HepG2 (cell line): ENCODE measurements at regions not wholly inside any gene's neighbourhood (a gene's known extent, or its start where the extent isn't known, plus 50 kb on each side); places are given as distances from the start of the nearest gene placed in this dataset.

Experiments
- AHR ChIP-seq: IDR thresholded peaks from 2 replicates; pipeline ENCODE4 v1.6.1; 2018; ENCODE audit warnings: missing genetic modification reagents, missing compliant biosample characterization
- ATF4 ChIP-seq, 2 experiments: fragments of 450-650 bp in 1 of 2; sonication (generic) in 1 of 2; formaldehyde crosslinking; IDR thresholded peaks; 2 replicates each; pipeline versions ENCODE4 v1.5.0 to v1.8.0; 2020 to 2022; ENCODE audit warnings: mild to moderate bottlenecking in 1 of 2, missing genetic modification reagents in 1 of 2
- FOXM1 ChIP-seq: sonication (generic); formaldehyde crosslinking; IDR thresholded peaks from 2 replicates; pipeline ENCODE4 v1.5.0; 2020; ENCODE audit warnings: missing genetic modification reagents
- FOXO4 ChIP-seq: sonication (generic); formaldehyde crosslinking; conservative IDR thresholded peaks from 2 replicates; pipeline ENCODE4 v1.8.1; 2023; ENCODE audit warnings: missing genetic modification reagents
- HES4 ChIP-seq: sonication (generic); formaldehyde crosslinking; IDR thresholded peaks from 2 replicates; pipeline ENCODE4 v1.9.0; 2021; ENCODE audit warnings: mild to moderate bottlenecking, missing genetic modification reagents, borderline replicate concordance
- KMT2B ChIP-seq: IDR thresholded peaks from 2 replicates; pipeline ENCODE4 v1.6.1; 2016; ENCODE audit warnings: missing genetic modification reagents, missing compliant biosample characterization
- MYNN ChIP-seq: sonication (generic); formaldehyde crosslinking; IDR thresholded peaks from 2 replicates; pipeline ENCODE4 v1.4.0; 2020; ENCODE audit warnings: mild to moderate bottlenecking, low read depth, missing genetic modification reagents
- PRDM15 ChIP-seq: sonication (generic); formaldehyde crosslinking; IDR thresholded peaks from 2 replicates; pipeline ENCODE4 v1.4.0; 2020; ENCODE audit warnings: missing genetic modification reagents
- ZBTB26 ChIP-seq: IDR thresholded peaks from 2 replicates; pipeline ENCODE4 v1.6.1; 2016; ENCODE audit warnings: missing compliant biosample characterization, missing genetic modification reagents, borderline replicate concordance
- ZFYVE20 ChIP-seq: sonication (generic); formaldehyde crosslinking; IDR thresholded peaks from 2 replicates; pipeline ENCODE4 v1.8.0; 2023; ENCODE audit warnings: low read depth, mild to moderate bottlenecking, moderate library complexity, missing genetic modification reagents, borderline replicate concordance
- ZKSCAN1 ChIP-seq: fragments of 150-350 bp; IDR thresholded peaks from 2 replicates; pipeline ENCODE4 v1.6.1; 2014; ENCODE audit warnings: low read length
- ZNF205 ChIP-seq: IDR thresholded peaks from 2 replicates; pipeline ENCODE4 v1.6.1; 2018; ENCODE audit warnings: missing biosample characterization, missing genetic modification reagents
- ZNF329 ChIP-seq: sonication (generic); formaldehyde crosslinking; IDR thresholded peaks from 2 replicates; pipeline ENCODE4 v1.9.0; 2021; ENCODE audit warnings: low read depth, mild to moderate bottlenecking, missing genetic modification reagents
- ZNF484 ChIP-seq: sonication (generic); formaldehyde crosslinking; IDR thresholded peaks from 2 replicates; pipeline ENCODE4 v1.5.1; 2020; ENCODE audit warnings: mild to moderate bottlenecking, low read depth, missing genetic modification reagents, borderline replicate concordance
- TF ChIP-seq, protein P1 (sequence below): sonication (generic); formaldehyde crosslinking; IDR thresholded peaks from 2 replicates; pipeline ENCODE4 v1.4.0; 2020; ENCODE audit warnings: missing genetic modification reagents
- TF ChIP-seq, protein P2 (sequence below): sonication (generic); formaldehyde crosslinking; IDR thresholded peaks from 2 replicates; pipeline ENCODE4 v1.5.0; 2020; ENCODE audit warnings: missing genetic modification reagents

DNA sequence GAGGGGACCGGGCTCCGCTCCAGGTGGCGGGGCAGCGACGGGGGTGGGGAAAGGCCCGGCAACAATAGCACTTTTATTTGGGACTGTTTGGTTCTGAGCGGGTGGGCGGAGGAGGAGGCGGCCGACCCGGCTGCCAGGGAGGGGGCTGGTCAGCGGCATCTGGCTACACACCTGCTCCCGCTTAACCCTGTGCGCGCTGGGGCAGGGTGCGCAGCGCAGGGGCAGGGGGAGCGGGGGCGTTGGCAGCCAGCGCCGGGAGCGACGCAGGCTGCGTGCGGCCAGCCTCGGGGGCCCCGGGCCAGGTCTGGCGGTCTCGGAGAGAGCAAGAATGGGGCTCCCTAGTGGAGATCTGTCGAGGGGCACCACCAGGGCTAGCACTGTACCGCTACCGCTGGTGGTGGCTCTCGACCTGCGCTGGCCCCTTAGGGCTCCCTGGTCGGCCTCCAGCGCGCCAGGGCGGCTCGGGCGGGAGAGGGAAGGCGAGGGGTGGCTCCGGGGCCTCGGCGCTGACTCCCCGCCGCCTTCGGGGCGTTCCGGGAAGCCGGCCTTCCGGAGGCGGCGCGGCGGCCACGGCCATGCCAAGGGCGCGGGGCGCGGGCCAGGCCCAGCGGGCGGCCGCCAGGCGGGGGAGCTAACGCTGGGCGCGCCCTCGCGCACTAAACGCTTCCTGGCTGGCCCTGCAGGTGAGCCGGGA is 92.4 kb downstream of the NCR2 start (continued):
- TF ChIP-seq HES4 (peak; percentile 55; the same call in 1 of the 2 replicates), ZNF205 (CRISPR knock-in tag) (no peak), FOXO4 (no peak), ZNF329 (CRISPR knock-in tag) (peak; percentile 52; the same call in 1 of the 2 replicates), AHR (no peak), FOXM1 (CRISPR knock-in tag) (no peak), ZKSCAN1 (no peak), PRDM15 (CRISPR knock-in tag) (0 out of 2 replicates have a peak, but pooled peaks have one; percentile 50), ATF4 (CRISPR knock-in tag; IDR thresholded peaks at IDR 0.05) (no peak), ZNF484 (no peak), ZBTB26 (CRISPR knock-in tag) (no peak), KMT2B (CRISPR knock-in tag) (no peak), MYNN (no peak), ZFYVE20 (no peak)
- TF ChIP-seq, protein P1, sequence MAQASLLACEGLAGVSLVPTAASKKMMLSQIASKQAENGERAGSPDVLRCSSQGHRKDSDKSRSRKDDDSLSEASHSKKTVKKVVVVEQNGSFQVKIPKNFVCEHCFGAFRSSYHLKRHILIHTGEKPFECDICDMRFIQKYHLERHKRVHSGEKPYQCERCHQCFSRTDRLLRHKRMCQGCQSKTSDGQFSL (CRISPR knock-in tag): peak; percentile 49; the same call in 1 of the 2 replicates
- TF ChIP-seq, protein P2, sequence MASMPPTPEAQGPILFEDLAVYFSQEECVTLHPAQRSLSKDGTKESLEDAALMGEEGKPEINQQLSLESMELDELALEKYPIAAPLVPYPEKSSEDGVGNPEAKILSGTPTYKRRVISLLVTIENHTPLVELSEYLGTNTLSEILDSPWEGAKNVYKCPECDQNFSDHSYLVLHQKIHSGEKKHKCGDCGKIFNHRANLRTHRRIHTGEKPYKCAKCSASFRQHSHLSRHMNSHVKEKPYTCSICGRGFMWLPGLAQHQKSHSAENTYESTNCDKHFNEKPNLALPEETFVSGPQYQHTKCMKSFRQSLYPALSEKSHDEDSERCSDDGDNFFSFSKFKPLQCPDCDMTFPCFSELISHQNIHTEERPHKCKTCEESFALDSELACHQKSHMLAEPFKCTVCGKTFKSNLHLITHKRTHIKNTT (CRISPR knock-in tag): no peak
